HG02973 (cell line): ENCODE measurements at regions not wholly inside any gene's neighbourhood (a gene's known extent, or its start where the extent isn't known, plus 50 kb on each side); places are given as distances from the start of the nearest gene placed in this dataset.

Experiments used
- ATAC-seq: cut with Tn5 transposase; IDR thresholded peaks from one replicate; pipeline ENCODE4 v1.9.1; 2021; ENCODE audit warnings: moderate library complexity; ENCODE audit not compliant: unreplicated experiment

GRCh38 chr20:9920866-9921265 lies 82.0 kb upstream of the PAK5 start:
- ATAC-seq: no peak

- peak; percentile 89 for ATAC-seq
These were observed 80.6 kb upstream of the PAK5 start for GRCh38 chr20:9919271-9920014.

- no peak for ATAC-seq
These were observed 79.5 kb upstream of the PAK5 start for GRCh38 chr20:9918348-9918747.

GRCh38 chr20:9916761-9917160 lies 77.9 kb upstream of the PAK5 start:
- ATAC-seq: no peak

- peak; percentile 71 for ATAC-seq
These were observed 74.1 kb upstream of the PAK5 start for GRCh38 chr20:9912858-9913434.

- ATAC-seq: no peak
These were observed 73.4 kb upstream of the PAK5 start for GRCh38 chr20:9912290-9912689.

- no peak for ATAC-seq
These were observed 72.6 kb upstream of the PAK5 start for GRCh38 chr20:9911519-9911918.

GRCh38 chr20:9909167-9909566 lies 70.3 kb upstream of the PAK5 start:
- ATAC-seq: no peak

GRCh38 chr20:9903048-9903655 lies 64.3 kb upstream of the PAK5 start:
- ATAC-seq: no peak

GRCh38 chr20:9889270-9889981 lies 50.5 kb upstream of the PAK5 start:
- no peak for ATAC-seq
